ENCODE measurements at regions not wholly inside any gene's neighbourhood (a gene's known extent, or its start where the extent isn't known, plus 50 kb on each side); places are given as distances from the start of the nearest gene placed in this dataset.

DNA sequence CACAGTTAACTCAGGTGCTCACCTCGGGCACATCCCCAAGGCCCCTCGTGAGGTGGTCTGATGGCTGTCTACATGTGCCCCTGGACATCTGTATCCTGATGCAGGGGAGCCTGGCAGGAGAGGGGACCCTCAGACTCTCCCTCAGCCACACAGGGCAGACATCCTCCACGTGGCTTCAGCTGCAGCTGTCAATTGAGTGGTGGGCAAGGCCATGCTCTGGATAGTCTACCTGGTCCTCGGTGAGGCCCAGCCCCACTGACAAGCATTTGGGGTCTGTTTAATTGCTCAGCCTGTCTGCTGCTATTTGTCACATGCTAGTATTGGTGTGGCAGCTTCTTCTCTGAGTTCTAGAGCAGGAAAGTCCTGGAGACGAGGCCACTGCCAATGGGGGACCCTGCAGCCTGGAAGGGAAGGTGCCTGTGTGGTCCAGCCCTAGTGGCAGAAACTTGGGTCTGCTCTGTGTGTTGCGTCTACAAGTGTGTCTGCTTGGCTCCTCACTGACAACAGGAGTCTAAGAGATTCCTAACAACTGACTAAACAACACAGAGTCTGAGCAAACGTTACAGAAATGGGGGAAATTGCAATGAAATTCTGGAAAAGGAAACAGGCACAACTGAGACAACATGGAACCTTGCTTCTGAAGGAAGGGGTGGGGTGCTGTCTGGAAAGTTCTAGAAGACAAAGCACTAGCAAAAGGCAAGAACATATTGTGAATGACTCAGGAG lies 59.3 kb upstream of the IGFBP3 start:
- POLR2A ChIA-PET = no interaction called here
- CTCF ChIA-PET = no interaction called here

GRCh38 chr7:45979275-45980180 lies 58.5 kb upstream of the IGFBP3 start:
- ChIA-PET CTCF (no interaction called here), POLR2A (no interaction called here)
- no peak for DNase-seq (ENCODE audit: extremely low spot score)
- TF ChIP-seq FOXA1 (IDR thresholded peaks at IDR 0.05) = no peak
- TF ChIP-seq FOXM1 (IDR thresholded peaks at IDR 0.05; ENCODE audit: borderline replicate concordance) = no peak

More for the DNA sequence above, 59.3 kb upstream of the IGFBP3 start:
- no peak for TF ChIP-seq SUZ12 (IDR thresholded peaks at IDR 0.05)
- no peak for TF ChIP-seq SP1 (IDR thresholded peaks at IDR 0.05)
- TF ChIP-seq ELF4 (IDR thresholded peaks at IDR 0.05) = no peak
- TF ChIP-seq HDGF (IDR thresholded peaks at IDR 0.05; ENCODE audit: borderline replicate concordance) = no peak
- TF ChIP-seq TARDBP (IDR thresholded peaks at IDR 0.05) = no peak
- no peak for TF ChIP-seq CTBP1 (IDR thresholded peaks at IDR 0.05; ENCODE audit: borderline replicate concordance)
- no peak for TF ChIP-seq NFRKB (IDR thresholded peaks at IDR 0.05)
- TF ChIP-seq LEF1 (IDR thresholded peaks at IDR 0.05; ENCODE audit: borderline replicate concordance) = no peak
- TF ChIP-seq PKNOX1 (IDR thresholded peaks at IDR 0.05) = no peak
- TF ChIP-seq FOXM1 (IDR thresholded peaks at IDR 0.05; ENCODE audit: borderline replicate concordance) = no peak
- TF ChIP-seq ZNF384 (IDR thresholded peaks at IDR 0.05) = no peak
- no peak for TF ChIP-seq FOXA1 (IDR thresholded peaks at IDR 0.05)
- no peak for TF ChIP-seq L3MBTL2 (conservative IDR thresholded peaks at IDR 0.05)
- DNase-seq (ENCODE audit: extremely low spot score) = no peak

GRCh38 chr7:45978731-45979211 lies 57.7 kb upstream of the IGFBP3 start:
- TF ChIP-seq ARNT (IDR thresholded peaks at IDR 0.05) (no peak), LEF1 (IDR thresholded peaks at IDR 0.05; ENCODE audit: borderline replicate concordance) (no peak), CTBP1 (IDR thresholded peaks at IDR 0.05; ENCODE audit: borderline replicate concordance) (no peak), SUZ12 (IDR thresholded peaks at IDR 0.05) (no peak), PKNOX1 (IDR thresholded peaks at IDR 0.05) (no peak), FOXA1 (IDR thresholded peaks at IDR 0.05) (no peak), ELF4 (IDR thresholded peaks at IDR 0.05) (no peak), BHLHE40 (IDR thresholded peaks at IDR 0.05; ENCODE audit: borderline replicate concordance) (no peak), NFRKB (IDR thresholded peaks at IDR 0.05) (no peak), L3MBTL2 (conservative IDR thresholded peaks at IDR 0.05) (no peak), HDGF (IDR thresholded peaks at IDR 0.05; ENCODE audit: borderline replicate concordance) (no peak), FOXK2 (IDR thresholded peaks at IDR 0.05) (no peak), SP1 (IDR thresholded peaks at IDR 0.05) (no peak), FOXM1 (IDR thresholded peaks at IDR 0.05; ENCODE audit: borderline replicate concordance) (no peak), TARDBP (IDR thresholded peaks at IDR 0.05) (no peak), ZNF384 (IDR thresholded peaks at IDR 0.05) (no peak)
- POLR2A ChIA-PET = no interaction called here
- no peak for DNase-seq (ENCODE audit: extremely low spot score)
- CTCF ChIA-PET = no interaction called here

- CTCF ChIA-PET = no interaction called here
- POLR2A ChIA-PET = no interaction called here
- TF ChIP-seq ARNT (IDR thresholded peaks at IDR 0.05) (no peak), TARDBP (IDR thresholded peaks at IDR 0.05) (no peak), LEF1 (IDR thresholded peaks at IDR 0.05; ENCODE audit: borderline replicate concordance) (no peak), HDGF (IDR thresholded peaks at IDR 0.05; ENCODE audit: borderline replicate concordance) (no peak), ZNF384 (IDR thresholded peaks at IDR 0.05) (no peak), BHLHE40 (IDR thresholded peaks at IDR 0.05; ENCODE audit: borderline replicate concordance) (no peak), NFRKB (IDR thresholded peaks at IDR 0.05) (no peak), L3MBTL2 (conservative IDR thresholded peaks at IDR 0.05) (no peak), SUZ12 (IDR thresholded peaks at IDR 0.05) (no peak), FOXM1 (IDR thresholded peaks at IDR 0.05; ENCODE audit: borderline replicate concordance) (no peak), SP1 (IDR thresholded peaks at IDR 0.05) (no peak), CTBP1 (IDR thresholded peaks at IDR 0.05; ENCODE audit: borderline replicate concordance) (no peak)
- no peak for DNase-seq (ENCODE audit: extremely low spot score)
Observed at GRCh38 chr7:45978010-45978681, 57.1 kb upstream of the IGFBP3 start.

DNA sequence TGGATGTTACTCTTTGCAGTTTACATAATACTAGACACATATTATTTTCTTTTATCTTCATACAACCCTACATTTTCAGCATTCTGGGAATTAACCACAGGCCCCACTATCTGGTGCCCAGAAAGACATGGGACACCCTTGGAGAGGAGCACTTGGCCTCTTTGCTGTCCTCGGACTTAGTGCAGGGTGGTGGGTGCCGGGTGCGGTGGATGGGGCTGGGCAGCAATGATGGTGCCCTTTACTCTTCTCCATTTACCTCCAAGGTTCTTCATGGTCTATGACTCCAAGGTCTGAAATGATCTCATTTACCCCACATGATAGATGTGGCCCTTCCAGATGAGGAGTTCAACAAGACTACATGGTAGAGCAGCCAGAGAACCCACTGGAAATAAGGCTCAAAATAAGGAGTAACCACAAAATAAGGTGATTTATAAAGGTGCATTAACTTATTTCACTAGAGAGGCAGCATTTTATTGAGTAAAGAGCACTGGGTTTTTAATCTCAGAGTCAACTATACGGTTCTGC lies 56.2 kb upstream of the IGFBP3 start:
- TF ChIP-seq HDGF (IDR thresholded peaks at IDR 0.05; ENCODE audit: borderline replicate concordance) = no peak
- TF ChIP-seq ARNT (IDR thresholded peaks at IDR 0.05) = no peak
- TF ChIP-seq ZNF384 (IDR thresholded peaks at IDR 0.05) = no peak
- no peak for TF ChIP-seq ELF4 (IDR thresholded peaks at IDR 0.05)
- no peak for TF ChIP-seq CTBP1 (IDR thresholded peaks at IDR 0.05; ENCODE audit: borderline replicate concordance)
- no peak for TF ChIP-seq PKNOX1 (IDR thresholded peaks at IDR 0.05)
- no peak for TF ChIP-seq NFRKB (IDR thresholded peaks at IDR 0.05)
- no peak for TF ChIP-seq SUZ12 (IDR thresholded peaks at IDR 0.05)
- TF ChIP-seq LEF1 (IDR thresholded peaks at IDR 0.05; ENCODE audit: borderline replicate concordance) = no peak
- TF ChIP-seq BHLHE40 (IDR thresholded peaks at IDR 0.05; ENCODE audit: borderline replicate concordance) = no peak
- no peak for TF ChIP-seq FOXM1 (IDR thresholded peaks at IDR 0.05; ENCODE audit: borderline replicate concordance)
- no peak for TF ChIP-seq TARDBP (IDR thresholded peaks at IDR 0.05)
- TF ChIP-seq L3MBTL2 (conservative IDR thresholded peaks at IDR 0.05) = no peak
- DNase-seq (ENCODE audit: extremely low spot score) = no peak
- ChIA-PET CTCF (interaction anchor here (0.6 to 1.5 kb wide), 2 partner anchors 18 to 55 kb away, joined by 3 to 7 read pairs; no protein-coding TSS in a partner anchor), POLR2A (no interaction called here)

All from HEK293T (cell line).